GM12875 (cell line): ENCODE measurements at regions not wholly inside any gene's neighbourhood (a gene's known extent, or its start where the extent isn't known, plus 50 kb on each side); places are given as distances from the start of the nearest gene placed in this dataset.

Source experiments
- H3K4me3 ChIP-seq: one replicate; pipeline ENCODE4 v1.5.1; 2011; ENCODE audit warnings: low read depth, low read length, control low read depth
- CTCF ChIP-seq: IDR thresholded peaks from 2 replicates; pipeline ENCODE4 v1.5.1; 2011; ENCODE audit warnings: low read depth, mild to moderate bottlenecking, control low read depth, inconsistent platforms, low read length, moderate library complexity, borderline replicate concordance; ENCODE audit not compliant: insufficient read depth

DNA sequence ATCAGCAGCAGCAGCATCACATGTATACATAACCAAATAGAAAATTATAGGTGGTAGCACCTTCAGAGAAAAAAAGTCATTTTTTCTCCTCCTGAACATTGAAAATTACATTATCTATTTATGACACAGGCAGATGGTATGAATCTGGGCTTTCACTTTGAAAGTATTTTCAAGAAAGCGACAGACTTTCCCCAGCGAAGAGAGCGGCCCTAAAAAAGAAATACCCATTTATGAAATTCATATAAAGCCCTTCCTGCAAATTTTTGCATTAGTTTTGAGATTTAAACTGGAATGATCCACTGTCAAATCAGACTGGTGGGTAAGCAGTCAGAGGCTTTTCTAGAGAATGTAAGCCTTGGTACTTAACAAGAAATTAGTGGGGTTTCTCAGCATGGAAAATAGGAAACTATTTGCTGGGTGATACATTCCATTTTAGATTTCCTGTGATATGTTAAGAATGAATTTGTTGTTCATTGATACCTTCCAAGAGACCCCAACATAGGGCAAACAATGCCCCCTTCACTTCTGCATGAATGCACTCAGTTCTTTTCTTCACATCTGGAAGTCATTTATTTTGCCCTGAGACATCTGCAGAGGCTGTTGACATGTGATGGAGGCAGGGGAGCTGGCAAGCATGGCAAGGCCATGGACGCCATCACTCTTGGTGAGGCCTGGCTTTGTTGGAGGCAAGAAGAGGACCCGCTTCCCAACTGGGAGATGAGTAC lies 147.0 kb downstream of the LINC00237 start:
- H3K4me3 ChIP-seq = no peak overlapping the region
- TF ChIP-seq CTCF = no peak

- H3K4me3 ChIP-seq = no peak overlapping the region
- no peak for TF ChIP-seq CTCF
Observed at GRCh38 chr20:20956513-20956931, 149.6 kb downstream of the LINC00237 start.

DNA sequence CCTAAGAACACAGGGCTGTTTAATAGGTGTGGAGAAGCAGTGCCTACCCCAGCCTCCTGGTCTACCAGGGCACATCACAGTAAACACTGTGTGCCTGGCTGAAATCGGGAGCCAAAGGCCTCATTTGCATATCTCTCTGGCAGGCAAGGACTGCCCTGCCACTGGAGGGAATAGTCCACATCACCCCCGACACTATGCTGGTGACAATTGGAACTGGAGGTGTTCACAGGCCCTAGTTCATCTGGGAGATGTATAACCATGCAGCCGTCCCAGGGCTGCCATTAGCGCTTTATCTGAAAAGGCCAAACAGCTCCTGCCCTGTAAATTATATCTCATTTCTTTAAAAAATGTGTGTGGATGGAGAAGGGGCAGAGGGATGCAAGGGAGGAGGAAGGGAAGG lies 150.3 kb downstream of the LINC00237 start:
- H3K4me3 ChIP-seq = no peak overlapping the region
- TF ChIP-seq CTCF = no peak

DNA sequence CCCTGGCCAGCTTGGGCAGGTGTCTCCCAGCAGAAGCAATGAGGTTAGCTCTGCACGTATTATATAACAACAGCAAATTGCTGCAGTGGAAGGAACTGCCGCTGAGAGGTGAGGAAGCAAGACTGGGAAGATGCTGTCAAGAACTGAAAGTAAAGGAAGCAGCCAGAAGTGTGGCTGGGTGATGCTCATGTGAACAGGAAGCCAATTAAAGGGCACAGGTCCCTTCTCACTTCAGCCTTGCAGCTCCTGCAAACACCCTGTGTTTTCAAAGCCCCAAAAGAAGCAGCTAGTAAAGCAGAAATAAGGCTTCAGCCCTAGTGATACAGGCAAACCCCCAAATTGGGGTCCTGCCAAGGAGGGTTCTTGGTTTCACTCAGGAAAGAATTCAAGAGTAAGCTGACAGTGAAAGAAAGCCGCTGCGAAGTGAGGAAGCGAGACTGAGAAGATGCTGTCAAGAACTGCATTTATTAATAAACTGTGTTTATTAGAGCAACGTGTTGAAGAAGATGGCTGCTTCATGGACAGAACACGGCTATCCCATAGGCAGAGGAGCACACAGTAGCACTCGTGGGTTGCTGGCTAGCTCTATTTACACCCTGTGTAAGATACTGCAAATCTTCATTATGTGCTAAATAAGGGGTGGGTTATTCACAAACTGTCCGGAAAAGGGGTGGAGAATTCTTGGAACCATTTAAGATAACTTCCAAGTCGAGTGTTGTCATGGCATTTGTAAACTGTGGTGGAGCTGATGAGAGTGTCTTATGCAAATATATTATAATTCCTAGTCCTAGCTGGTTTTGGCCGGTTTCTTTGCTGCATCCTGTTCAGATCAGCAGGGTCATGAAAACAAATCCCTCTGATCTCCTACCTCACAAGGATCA lies 152.2 kb downstream of the LINC00237 start:
- no peak overlapping the region for H3K4me3 ChIP-seq
- no peak for TF ChIP-seq CTCF

DNA sequence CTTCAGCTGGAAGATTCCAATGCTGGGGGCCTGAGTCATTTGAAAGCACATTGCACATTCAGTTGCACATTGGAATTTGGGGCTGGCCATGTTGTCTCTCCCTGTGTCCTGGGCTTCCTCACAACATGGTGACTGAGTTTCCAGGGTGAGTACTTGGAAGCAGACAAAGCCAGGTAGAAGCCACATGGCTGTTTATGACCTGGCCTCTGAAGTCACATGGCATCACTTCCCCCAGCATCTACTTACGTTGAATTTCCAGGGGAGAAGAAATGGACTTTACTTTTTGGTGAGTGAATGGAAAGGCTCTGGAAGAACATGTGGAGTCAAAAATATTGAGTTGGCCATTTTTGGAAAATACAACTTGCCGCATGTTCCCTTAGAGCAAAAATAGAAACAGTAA lies 155.5 kb downstream of the LINC00237 start:
- no peak overlapping the region for H3K4me3 ChIP-seq
- no peak for TF ChIP-seq CTCF

GRCh38 chr20:20946122-20946759 lies 159.9 kb downstream of the LINC00237 start:
- H3K4me3 ChIP-seq = no peak overlapping the region
- no peak for TF ChIP-seq CTCF
